ENCODE measurements at regions not wholly inside any gene's neighbourhood (a gene's known extent, or its start where the extent isn't known, plus 50 kb on each side); places are given as distances from the start of the nearest gene placed in this dataset.

DNA sequence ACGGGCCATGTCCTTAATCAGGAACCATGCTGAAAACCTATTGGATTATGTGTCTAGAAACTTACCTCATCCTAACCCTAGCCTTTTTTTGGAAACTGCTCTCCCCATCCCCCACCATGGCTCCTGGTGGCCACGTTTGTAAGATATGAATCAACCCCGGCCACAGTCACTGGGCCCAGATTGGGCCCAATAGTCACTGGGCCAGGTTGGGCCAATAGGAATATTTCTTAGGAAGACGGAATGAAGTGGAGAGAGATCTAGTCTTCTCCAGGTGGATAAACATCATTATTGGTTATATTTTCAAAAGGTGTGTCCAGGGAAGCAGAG is 468.7 kb downstream of the ARHGEF28 start:
- POLR2A ChIA-PET: no interaction called here
- CTCF ChIA-PET: no interaction called here

DNA sequence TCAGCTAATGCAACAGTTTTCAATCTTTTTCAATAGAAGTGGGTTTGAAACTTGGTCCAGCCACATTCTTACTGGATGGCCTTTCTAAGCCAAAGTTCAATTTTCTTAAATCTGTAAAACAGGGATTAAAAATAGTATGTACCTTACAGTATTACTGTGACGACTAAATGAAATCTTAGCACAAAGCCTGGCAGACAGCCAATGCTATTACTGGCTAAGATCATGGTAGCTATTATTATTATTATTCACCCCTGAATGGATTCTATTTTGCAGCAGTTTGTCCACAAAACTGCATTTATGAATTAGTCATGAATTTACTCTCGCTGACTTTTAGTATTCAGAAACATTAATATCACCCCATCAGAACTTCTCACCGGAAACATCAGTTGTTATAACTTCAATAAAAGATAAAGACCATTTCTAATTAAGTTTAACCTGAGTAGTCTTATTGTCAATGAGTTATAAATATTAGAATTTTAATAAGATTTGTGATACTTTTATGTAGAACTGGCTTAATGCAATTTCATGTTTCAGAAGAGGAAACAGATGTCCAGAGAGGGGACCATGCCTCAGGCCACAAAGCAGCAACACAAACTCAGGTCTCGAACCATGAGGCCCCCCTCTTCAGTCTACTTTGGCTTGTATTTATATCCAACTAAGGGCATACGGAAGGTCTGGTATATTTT is 468.2 kb downstream of the ARHGEF28 start:
- CTCF ChIA-PET: no interaction called here
- POLR2A ChIA-PET: no interaction called here

DNA sequence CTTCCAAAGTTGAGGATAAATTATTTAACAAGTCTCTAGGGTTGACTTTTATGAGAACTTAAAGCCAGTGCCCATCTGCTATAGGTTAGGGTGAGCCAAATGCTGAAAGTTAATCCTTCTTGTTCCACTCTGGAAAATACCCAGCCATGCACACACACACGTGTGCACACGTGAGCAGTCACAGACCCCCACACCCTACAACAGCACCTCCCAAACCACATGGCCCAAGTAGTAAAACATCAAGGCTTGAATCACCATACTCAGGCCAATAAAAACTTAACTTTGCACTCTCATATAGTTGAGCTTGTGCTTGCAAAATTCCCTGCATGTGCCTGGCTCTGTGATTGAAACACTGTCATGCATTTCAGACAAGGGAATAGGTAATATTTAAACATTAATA is 467.6 kb downstream of the ARHGEF28 start:
- ChIA-PET POLR2A (no interaction called here), CTCF (no interaction called here)

DNA sequence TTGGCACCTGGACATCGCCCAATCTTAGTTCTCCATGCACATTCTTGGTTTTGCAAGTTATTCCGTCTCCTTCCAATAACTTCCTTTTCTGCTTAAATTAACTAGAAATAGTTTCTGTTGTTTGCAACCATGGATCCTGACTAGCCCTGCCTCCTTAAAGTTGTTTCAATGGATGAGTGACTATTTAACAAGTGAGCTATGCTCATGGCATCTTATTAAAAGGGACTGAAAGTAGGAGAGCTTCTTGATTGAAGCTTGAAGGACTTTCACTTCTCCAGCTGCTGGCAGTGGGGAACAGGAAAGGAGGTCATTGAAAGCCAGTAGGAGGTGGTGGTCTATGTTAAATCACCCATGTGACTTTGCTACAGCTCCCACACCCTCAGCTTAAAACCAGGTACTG is 466.8 kb downstream of the ARHGEF28 start:
- ChIA-PET CTCF (no interaction called here), POLR2A (no interaction called here)

DNA sequence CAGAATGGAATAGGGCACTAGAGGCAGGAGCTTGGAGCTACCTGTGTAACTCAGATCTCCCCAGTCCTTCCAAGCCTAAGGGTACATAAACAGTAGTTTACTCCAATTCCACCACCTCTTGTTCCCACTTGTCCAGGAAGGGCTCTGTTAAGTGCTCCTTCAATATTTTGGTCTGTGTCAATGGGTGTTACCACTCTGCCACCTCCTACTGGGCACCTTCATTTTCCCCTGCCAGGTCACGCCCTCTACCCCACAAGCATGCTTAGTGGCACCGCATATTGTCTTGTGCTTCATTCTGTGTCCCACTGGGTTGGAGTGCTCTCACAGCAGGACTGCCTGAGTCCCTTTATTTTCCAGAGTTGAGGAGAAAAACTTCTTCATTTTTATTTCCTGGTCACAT is 459.8 kb downstream of the ARHGEF28 start:
- POLR2A ChIA-PET: no interaction called here
- CTCF ChIA-PET: no interaction called here

DNA sequence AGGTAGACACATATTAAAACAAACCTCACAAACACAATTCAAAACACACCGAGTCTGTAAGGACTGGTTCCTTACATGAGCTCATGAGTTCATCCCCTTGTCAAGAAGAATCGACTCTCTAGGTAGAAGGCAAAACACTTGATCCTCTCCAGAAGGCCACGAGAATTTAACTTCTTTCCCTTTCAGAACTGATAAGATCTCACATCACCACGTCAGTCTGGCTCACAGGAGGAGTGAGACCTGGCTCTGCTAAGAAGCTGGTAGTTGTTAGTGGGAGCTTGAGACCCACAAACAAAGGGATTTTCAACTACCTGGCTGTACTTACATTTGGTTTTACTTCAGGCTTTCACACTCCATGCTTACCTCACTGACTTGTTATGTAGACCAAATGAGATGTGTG is 459.2 kb downstream of the ARHGEF28 start:
- CTCF ChIA-PET: no interaction called here
- POLR2A ChIA-PET: no interaction called here

DNA sequence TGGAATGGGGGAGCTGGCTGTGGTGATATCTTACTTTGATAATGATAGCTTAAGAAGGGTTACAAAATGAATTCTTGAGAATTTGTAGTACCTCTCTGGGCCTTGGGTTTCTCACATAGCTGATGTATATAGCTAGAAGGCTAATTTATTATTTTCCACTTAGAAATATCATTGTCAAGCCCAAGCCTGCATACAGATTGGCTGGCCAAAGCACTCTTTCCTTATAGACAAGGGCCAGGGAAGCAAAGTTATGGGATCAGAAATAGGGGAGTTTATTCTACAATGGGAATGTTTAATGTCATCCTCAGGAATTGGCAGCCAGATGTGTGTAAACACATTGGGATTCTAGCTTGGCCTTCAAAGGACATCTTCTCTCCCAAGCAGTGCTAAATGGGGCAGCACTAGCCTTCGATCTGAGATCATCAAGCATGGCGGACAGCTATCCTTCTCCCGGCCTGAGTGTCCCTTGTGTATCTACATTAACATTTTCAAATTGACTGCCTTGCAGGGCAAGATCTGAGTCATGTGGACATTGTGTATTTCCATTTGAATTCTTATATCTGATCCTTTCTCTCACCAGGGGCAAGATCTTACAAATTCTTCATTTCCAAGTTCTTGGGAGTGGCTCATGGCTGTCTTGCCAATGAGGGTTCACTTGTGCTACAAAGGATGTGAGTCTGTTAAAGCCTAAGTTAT is 457.2 kb downstream of the ARHGEF28 start:
- ChIA-PET CTCF (no interaction called here), POLR2A (no interaction called here)

DNA sequence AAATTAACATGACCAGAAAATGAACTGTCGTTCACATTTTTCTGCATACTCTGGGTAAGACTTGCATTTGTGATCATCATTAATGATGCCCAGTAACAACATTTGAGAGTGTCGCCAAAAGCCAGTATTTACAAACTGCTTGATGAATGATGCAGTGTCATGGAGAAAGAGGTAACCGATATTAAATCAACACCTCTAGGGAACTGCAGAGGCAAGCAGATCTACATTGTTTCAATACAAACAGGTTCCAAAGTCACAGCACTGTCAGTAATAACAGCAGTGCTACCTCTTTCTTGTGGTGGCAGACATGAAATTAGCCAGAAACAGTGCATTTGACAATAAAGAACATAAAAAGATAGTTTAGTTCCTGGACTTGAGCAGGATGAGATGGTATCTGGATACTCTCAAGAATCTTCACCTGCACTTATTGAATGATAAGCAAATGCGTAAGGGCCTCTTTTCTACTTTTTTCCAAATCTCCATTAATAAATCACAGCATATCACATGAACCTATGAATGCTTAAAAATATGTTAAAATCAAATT is 456.6 kb downstream of the ARHGEF28 start:
- POLR2A ChIA-PET: no interaction called here
- CTCF ChIA-PET: no interaction called here

DNA sequence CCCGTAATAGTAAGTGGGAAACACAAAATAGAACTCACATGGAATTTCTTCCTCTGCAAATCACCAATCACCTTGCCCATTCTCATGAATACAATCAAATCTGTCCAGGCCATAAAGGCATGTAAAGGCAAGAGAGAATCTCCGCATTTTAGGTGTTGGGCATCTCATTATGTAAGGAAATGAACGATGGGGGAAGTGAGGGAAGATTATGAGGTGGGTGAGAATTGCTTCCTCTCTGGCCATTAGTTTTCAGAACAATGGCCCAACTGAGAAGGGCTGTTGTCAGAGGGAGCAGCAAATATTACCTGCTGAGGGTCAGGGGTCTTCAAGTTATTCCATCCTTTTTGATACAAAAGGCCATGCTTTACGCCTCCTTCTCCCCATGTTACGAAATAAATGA is 455.1 kb downstream of the ARHGEF28 start:
- POLR2A ChIA-PET: no interaction called here

DNA sequence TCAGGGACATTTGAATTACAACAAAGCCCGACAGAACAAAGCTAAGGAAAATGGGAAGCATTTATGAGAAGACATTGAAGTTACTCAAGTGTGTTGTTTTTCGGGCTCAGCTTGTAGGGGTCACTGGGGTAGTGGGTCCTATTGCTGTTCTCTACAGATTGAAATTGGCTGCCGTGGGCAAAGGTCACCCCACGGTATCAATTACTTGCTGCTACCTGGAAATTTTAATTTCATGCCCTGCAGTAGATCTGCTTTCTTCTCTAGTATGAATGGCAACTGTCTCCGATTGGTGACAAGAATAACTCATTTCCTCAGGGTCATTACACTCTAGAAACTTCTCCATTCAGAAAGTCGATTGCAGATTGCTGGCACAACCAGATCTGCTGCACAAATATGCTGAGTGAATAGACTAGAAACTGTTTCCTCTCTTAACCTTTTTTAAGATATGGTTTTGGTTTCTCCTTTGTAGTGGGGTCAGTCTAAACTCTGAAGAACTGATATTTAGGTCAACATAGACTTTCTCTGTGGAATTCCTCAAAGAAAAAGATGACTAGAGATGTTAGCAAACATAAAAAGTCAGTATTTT is 454.1 kb downstream of the ARHGEF28 start:
- ChIA-PET CTCF (no interaction called here), POLR2A (no interaction called here)

More for the DNA sequence above, 455.1 kb downstream of the ARHGEF28 start:
- CTCF ChIA-PET: no interaction called here

DNA sequence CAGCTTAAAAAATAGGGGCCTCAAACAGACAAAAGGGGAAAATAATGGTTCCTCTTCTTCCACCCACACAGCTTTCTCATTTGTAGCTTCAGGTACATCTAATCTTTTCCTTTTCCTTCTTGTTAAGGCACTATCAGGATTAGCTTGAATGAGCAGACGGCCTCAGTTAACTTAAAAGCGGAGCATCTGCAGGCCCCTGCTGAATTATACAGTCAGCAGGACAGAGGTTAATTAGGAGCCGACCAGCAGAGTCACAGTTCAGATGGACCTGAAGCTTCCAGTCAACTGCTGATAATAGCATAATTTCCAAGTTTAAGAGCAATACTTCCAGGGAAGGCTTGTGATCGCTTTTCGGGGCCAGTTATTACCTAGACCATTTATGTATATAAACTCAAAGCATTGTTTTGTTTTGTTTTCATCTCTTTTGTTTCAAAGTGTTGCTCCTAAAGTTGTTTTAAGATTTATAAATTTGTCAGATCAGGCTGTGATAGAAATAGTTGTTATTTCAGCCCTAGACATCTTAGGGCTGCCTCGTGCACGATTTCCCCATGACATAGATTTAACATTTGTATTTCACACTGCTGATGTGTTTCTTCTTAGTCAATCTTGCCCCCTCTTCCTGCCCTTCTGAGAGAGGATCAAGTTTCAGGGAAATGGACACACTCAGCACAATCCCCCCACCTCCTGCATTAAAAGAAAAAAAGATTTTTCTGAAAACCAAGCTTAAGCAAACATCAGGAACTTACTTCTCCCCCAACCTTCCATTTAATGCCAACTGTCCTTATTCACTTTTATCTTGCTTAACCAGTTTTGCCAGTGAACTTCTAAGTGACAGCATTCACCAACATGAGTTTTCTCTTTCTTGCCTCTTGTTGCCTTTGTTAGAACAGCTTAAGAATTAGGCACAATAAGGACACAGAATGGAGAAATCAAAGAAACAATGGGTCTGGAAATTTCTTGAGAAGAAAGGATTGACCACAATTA is 449.8 kb downstream of the ARHGEF28 start:
- CTCF ChIA-PET: no interaction called here
- POLR2A ChIA-PET: no interaction called here

DNA sequence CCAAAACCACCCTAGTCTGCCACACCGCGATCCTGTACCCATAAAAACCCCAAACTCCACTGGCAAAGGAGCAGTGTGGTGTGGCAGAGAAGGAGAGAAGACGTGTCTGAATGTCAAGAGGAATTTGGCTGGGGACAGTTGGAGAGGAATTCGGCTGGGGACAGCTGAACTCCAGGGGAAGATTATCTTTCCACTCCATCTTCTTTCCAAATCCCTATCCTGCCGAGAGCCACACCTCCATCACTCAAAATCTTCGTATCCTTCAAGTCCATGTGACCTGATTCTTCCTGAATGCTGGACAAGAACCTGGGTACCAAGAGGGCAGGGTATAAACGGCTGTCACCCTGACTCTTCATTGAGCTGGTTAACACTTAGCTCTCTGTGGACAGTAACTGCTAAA is 448.1 kb downstream of the ARHGEF28 start:
- ChIA-PET CTCF (no interaction called here), POLR2A (no interaction called here)

DNA sequence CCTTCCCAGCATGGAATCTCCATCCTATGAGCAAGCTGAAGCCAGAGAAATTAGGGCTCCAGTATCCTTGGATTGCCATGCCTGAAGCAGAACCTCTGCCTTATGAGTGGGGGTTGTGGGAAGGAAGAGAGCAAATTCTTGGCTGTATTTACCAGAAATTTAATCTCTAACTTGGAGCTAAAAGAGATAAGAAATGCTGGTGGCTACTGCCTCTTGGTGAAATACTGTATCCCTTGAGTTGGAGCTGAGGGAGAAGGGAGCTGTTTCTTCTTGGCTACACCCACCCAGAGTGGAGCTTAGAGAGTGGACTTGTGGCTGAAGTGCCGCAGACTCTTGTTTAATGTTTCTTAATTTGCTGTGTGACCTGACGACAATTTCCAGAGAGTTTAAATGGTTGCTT is 447.3 kb downstream of the ARHGEF28 start:
- POLR2A ChIA-PET: no interaction called here
- CTCF ChIA-PET: no interaction called here

DNA sequence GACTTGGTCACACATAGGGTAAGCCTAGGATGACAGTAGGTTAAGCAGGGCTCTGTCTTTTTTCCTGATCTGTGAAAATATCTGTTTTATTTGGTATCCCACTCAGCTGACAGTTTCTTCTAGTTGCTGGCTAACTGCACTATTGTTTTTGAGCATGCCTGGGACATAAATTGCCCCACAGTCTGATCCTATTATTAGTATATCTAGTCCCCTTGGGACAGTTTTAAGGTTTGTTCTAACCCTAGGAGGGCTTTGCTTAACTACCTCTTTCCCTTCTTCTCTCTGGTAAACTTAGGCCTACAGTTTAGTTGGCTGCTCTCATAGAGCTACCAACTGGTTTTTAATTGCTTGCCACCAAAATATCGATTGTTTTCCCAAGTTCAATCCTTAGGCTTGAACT is 446.6 kb downstream of the ARHGEF28 start:
- ChIA-PET POLR2A (no interaction called here), CTCF (no interaction called here)

DNA sequence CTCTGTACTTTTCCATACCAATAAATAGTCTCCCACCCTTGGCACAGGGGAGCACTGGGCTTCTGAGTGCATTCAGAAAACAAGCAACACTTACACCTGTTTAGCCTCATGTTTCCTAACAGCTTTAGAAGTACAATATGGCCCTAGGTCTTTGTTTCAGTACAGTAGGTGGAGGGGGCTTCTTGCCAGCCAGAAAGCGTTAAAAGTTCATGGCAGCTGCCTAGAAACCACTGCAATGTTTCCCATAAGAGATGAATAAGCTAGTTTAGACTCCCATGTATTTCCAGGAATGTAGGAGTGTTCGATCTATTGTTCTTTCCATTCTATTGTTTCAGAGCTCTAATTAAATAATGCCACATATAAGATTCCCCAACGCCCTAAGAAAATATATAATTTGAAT is 444.8 kb downstream of the ARHGEF28 start:
- ChIA-PET POLR2A (no interaction called here), CTCF (no interaction called here)

DNA sequence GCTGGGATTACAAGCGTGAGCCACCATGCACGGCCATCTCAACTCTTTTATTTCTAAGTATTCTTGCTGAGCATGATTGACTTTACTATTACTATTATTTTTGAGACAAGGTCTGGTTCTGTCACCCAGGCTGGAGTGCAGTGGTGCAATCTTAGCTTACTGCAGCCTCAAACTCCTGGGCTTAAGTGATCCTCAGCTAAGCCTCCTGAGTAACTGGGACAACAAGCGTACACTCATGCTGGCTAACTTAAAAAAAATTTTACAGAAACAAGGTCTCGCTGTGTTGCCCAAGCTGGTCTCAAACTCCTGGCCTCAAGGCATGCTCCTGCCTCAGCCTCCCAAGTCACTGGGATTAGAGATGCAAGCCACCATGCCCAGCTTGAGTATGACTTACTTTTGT is 443.7 kb downstream of the ARHGEF28 start:
- CTCF ChIA-PET: no interaction called here
- POLR2A ChIA-PET: no interaction called here

DNA sequence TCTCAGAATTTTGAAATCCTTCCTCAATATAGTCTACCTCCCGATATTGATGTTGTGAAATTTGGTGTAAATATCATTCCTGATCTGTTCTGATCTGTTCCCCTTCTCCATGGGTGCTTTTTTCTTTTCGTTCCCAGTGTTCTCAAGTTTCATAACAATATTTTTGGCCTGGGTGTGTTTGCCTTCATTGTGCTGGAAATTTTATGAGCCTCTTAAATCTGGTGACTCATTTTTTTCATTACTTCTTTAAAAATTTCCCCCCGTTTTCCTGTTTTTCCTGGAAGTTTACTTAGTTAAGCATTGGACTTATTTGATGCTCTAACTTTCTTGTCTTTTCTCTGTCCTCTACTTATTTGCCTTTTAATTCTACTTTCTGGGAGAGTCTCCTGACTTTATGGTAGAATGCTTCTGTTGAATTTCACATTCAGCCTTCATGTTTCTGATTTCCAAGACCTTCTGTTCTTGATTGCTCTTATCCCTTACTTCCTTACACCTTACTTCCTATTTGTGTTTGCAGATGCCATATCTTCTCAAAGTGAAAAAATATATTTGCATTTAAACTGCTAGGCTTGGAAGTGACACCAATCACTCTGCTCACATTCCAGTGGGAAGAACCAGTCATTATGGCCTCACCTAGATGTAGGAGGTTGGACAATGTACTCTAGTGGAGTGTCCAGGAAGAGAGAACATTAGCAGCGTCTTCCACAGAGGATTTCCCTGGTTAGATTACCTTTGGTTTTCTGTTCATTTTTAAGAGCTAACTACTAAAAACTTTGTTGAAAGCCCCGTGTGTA is 441.9 kb downstream of the ARHGEF28 start:
- ChIA-PET CTCF (no interaction called here), POLR2A (no interaction called here)

DNA sequence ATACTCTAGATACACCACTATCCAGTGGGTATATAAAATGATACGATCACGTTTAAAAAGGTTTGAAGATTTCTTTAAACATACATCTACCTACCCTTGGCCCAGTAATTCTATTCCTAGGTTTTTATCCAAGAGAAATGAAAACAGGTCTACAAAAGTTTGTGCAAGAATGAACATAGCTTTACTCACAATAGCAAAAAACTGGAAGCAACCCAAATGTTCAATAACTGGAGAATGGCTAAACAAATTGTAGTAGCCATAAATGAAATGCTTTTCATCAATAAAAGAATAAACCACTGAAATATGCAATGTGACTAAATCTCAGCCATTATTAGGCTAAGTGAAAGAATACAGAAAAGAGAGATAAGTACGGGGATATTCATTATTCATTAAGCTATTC is 438.9 kb downstream of the ARHGEF28 start:
- POLR2A ChIA-PET: no interaction called here

DNA sequence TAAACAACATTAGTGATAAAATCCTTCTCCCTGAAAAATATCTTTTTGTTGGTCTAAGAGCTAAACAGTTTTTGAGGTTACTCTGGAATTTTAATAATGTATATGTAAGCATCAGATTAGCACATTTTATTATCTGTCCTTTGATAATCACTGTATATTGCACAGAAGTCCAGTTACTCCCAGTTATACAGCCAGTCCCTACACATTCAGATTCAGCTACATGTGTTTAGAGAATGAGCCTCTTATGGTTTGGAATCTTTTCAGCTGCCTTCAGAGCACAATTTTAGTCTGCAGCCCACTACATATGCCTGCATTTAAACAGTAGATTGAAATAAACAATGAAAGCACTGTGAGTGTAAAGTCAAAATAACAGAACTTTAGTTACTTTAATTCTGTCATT is 438.2 kb downstream of the ARHGEF28 start:
- CTCF ChIA-PET: no interaction called here
- POLR2A ChIA-PET: no interaction called here

More for the DNA sequence above, 438.9 kb downstream of the ARHGEF28 start:
- CTCF ChIA-PET: no interaction called here

DNA sequence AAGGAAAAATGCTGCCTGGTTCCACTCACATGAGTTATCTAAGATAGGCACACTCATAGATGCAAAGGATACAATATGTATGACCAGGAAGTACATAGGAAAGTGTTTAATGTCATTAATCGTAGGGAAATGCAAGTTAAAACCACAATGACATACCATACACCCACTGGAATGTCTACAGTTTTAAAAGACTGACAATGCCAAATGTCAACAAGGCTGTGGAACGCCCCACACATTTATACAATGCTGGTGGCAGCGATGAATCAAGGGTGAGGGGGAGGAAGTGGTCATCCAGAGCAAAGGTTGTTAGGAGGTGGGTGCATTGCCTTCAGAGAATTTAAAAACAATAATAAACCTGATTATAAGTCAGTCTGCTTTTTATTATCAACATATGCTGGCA is 437.8 kb downstream of the ARHGEF28 start:
- POLR2A ChIA-PET: no interaction called here
- CTCF ChIA-PET: no interaction called here

Measured in activated CD8-positive, alpha-beta memory T cell treated with anti-CD3 and anti-CD28 coated beads for 36 hours (primary cell).